ENCODE measurements at regions not wholly inside any gene's neighbourhood (a gene's known extent, or its start where the extent isn't known, plus 50 kb on each side); places are given as distances from the start of the nearest gene placed in this dataset.
"Not testable (repeated sequence)": the region's sequence is repeated elsewhere in the genome, so short reads cannot be mapped to it uniquely, and the experiment has no call there.

- DNase-seq (ENCODE audit: low read depth): no peak
Observed at GRCh38 chr3:106820726-106821362, 556.4 kb upstream of the CCDC54 start.

GRCh38 chr3:106821801-106822200, 555.4 kb upstream of the CCDC54 start:
- no peak for DNase-seq (ENCODE audit: low read depth)

GRCh38 chr3:106822204-106822603, 555.0 kb upstream of the CCDC54 start:
- DNase-seq (ENCODE audit: low read depth): no peak

- no peak for DNase-seq (ENCODE audit: low read depth)
Observed at GRCh38 chr3:106823701-106824100, 553.5 kb upstream of the CCDC54 start.

GRCh38 chr3:106824856-106825255, 552.4 kb upstream of the CCDC54 start:
- no peak for DNase-seq (ENCODE audit: low read depth)

GRCh38 chr3:106825962-106826605, 551.2 kb upstream of the CCDC54 start:
- DNase-seq (ENCODE audit: low read depth): no peak

- DNase-seq (ENCODE audit: low read depth): no peak
Observed at GRCh38 chr3:106826791-106827311, 550.4 kb upstream of the CCDC54 start.

- no peak for DNase-seq (ENCODE audit: low read depth)
Observed at GRCh38 chr3:106827515-106828213, 549.6 kb upstream of the CCDC54 start.

- no peak for DNase-seq (ENCODE audit: low read depth)
Observed at GRCh38 chr3:106829206-106829605, 548.0 kb upstream of the CCDC54 start.

GRCh38 chr3:106830334-106830733, 546.9 kb upstream of the CCDC54 start:
- DNase-seq (ENCODE audit: low read depth): no peak

GRCh38 chr3:106836906-106837305, 540.3 kb upstream of the CCDC54 start:
- DNase-seq (ENCODE audit: low read depth): no peak

- DNase-seq (ENCODE audit: low read depth): no peak
Observed at GRCh38 chr3:106837616-106838015, 539.6 kb upstream of the CCDC54 start.

GRCh38 chr3:106839576-106840280, 537.5 kb upstream of the CCDC54 start:
- no peak for DNase-seq (ENCODE audit: low read depth)

GRCh38 chr3:106840319-106840718, 536.9 kb upstream of the CCDC54 start:
- no peak for DNase-seq (ENCODE audit: low read depth)

GRCh38 chr3:106842151-106842550, 535.1 kb upstream of the CCDC54 start:
- DNase-seq (ENCODE audit: low read depth): no peak

GRCh38 chr3:106844638-106845037, 532.6 kb upstream of the CCDC54 start:
- DNase-seq (ENCODE audit: low read depth): no peak

- no peak for DNase-seq (ENCODE audit: low read depth)
Observed at GRCh38 chr3:106848099-106848498, 529.1 kb upstream of the CCDC54 start.

GRCh38 chr3:106850437-106850836, 526.8 kb upstream of the CCDC54 start:
- DNase-seq (ENCODE audit: low read depth): no peak

- DNase-seq (ENCODE audit: low read depth): not testable (repeated sequence)
Observed at GRCh38 chr3:106858321-106858720, 518.9 kb upstream of the CCDC54 start.

GRCh38 chr3:106860182-106860581, 517.1 kb upstream of the CCDC54 start:
- no peak for DNase-seq (ENCODE audit: low read depth)

- DNase-seq (ENCODE audit: low read depth): no peak
Observed at GRCh38 chr3:106862067-106862466, 515.2 kb upstream of the CCDC54 start.

- DNase-seq (ENCODE audit: low read depth): no peak
Observed at GRCh38 chr3:106877627-106878026, 499.6 kb upstream of the CCDC54 start.

Data from T follicular helper cell (primary cell).